GM19463 (cell line): ENCODE measurements at regions not wholly inside any gene's neighbourhood (a gene's known extent, or its start where the extent isn't known, plus 50 kb on each side); places are given as distances from the start of the nearest gene placed in this dataset.

Experiments
- ATAC-seq: cut with Tn5 transposase; IDR thresholded peaks from one replicate; pipeline ENCODE4 v1.9.1; 2021; ENCODE audit warnings: mild to moderate bottlenecking, moderate library complexity; ENCODE audit not compliant: unreplicated experiment

DNA sequence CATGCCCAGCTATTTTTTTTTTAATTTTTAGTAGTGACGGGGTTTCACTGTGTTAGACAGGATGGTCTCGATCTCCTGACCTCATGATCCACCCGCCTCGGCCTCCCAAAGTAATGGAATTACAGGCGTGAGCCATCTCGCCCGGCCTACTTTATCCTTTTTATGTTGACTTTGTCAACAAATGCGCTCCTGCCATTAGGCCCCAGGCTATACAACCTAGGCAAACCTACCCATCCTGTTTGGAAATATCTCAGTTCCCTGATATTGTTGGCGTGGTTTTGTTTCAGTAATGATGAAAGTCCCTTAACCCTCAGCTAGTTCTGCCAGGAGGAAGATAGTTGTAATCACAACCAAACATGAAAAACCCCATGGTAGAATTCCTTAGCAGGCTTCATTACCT lies 249.4 kb upstream of the SOX11 start:
- no peak for ATAC-seq

DNA sequence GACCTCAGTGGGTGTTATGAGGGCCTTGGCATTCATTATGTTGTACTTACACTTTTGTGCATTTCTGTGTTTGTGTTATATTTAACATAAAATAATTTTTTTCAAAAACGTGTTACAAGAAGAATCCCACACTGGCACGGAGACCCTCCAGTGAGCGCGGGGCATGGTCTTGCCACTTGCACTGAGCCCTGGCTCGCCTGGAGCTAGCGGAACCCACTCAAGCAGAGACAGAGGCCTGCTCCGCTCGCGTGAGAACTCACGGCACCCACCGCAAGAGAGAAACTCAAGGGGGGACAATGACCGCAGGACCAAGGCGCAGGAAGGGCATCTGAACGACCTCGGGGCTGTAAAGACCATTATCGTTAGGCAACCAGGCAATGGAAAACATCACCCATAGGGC lies 248.0 kb upstream of the SOX11 start:
- no peak for ATAC-seq

DNA sequence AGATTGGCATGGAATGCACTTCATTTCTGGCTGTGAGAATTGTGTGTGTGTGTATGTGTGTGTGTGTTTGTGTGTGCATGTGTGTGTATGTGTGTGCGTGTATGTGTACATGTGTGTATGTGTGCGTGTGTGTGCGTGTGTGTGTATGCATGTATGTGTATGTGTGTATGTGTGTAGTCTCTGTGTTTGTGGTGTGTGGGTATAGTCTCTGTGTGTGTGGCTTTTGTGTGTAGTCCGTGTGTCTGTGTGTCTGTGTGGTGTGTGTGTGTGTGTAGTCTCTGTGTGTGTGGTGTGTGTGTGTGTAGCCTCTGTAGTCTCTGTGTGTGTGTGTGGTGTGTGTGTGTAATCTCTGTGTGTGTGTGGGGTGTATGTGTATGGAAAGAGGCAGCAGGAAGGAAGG lies 247.3 kb upstream of the SOX11 start:
- no peak for ATAC-seq

DNA sequence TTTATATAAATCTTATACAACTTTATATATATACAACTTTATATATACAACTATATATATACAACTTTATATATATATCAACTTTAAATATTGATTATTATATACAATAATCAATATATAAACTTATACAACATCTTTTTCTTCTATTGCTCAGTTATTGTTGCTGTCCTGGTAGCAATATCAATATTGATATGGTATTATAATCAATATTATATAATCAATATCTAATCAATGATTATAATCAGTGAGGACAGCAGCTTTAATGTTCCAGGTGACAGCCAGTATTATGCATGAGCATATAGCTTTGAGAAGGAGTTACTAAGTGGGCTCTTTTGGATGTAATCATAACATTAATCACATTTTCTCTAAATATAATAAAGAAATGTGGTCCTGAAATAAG lies 242.3 kb upstream of the SOX11 start:
- no peak for ATAC-seq

GRCh38 chr2:5453220-5454050 lies 238.7 kb upstream of the SOX11 start:
- ATAC-seq = no peak

DNA sequence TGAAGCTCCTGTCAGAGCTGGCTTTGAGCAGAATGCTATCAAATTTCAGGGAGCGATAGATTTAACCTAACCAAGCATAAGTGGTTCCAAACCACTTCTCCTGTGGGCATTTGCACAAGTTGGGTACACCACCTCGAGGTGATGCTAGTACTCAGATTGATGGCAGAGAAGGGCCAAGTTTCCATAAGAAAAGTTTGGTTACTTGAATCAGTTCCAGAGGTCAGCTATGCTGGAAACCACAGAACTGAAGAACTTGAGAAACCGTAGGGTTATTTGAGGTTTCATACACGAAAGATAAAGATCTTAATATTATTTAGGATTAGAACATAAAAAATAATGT lies 238.2 kb upstream of the SOX11 start:
- no peak for ATAC-seq

- ATAC-seq = no peak
These were observed 233.1 kb upstream of the SOX11 start for GRCh38 chr2:5459041-5459440.

- ATAC-seq = no peak
These were observed 227.5 kb upstream of the SOX11 start for GRCh38 chr2:5464657-5465056.

GRCh38 chr2:5465859-5466258 lies 226.3 kb upstream of the SOX11 start:
- ATAC-seq = no peak

GRCh38 chr2:5467178-5467905 lies 224.8 kb upstream of the SOX11 start:
- ATAC-seq = no peak

- no peak for ATAC-seq
These were observed 219.5 kb upstream of the SOX11 start for GRCh38 chr2:5472673-5473072.

GRCh38 chr2:5473635-5474034 lies 218.5 kb upstream of the SOX11 start:
- ATAC-seq = no peak

- no peak for ATAC-seq
These were observed 217.5 kb upstream of the SOX11 start for GRCh38 chr2:5474716-5475115.

DNA sequence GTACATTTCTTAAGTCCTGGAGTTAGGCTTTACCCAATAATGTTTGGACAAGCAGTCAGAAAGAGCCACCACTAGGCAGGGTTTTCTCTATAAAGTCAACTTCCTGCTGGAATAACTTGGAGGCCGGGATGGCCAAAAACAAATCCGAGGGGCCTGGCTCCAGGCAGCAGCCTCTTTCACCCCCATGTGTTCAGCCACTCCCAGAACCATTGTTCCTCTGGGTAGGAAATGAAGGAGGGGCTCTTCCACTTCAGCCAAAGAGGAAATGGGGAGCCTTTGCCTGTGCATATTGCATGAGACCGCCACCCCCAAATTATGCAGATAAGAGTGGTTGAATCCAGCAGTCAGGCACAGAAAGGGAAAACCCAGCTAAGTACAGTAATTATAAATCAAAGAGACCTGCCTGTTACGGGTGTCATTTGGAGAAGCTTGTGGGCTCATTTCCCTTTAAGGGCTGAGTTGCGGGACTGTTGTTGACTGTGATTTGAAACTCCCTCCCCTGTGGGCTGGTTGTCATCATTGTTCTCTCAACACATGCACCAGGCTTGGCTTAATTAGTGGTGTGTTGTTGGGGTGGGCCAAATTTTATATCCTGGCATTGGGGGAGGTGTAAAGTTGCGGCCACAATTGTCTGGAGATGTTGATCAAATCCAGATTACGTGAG lies 212.8 kb upstream of the SOX11 start:
- no peak for ATAC-seq

DNA sequence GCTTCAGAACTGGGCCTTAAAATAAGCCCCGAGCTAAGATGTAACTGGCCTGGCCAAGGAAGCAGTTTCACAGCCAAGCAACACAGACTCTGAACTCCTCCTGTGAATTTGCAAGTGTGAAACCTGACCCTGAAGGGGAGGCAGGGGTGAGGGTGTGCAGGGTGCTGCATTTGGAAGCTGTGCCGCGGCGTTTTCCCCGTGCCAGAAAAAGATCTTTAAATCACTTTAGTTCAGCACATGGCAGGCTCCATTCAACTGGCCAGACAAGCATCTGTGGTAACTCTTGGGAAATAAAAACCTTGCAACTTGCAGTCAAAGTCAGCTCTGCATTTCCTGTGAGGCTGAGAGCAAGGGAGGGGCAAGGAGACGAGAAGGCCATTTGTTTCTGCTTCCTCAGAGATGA lies 209.3 kb upstream of the SOX11 start:
- ATAC-seq = no peak

DNA sequence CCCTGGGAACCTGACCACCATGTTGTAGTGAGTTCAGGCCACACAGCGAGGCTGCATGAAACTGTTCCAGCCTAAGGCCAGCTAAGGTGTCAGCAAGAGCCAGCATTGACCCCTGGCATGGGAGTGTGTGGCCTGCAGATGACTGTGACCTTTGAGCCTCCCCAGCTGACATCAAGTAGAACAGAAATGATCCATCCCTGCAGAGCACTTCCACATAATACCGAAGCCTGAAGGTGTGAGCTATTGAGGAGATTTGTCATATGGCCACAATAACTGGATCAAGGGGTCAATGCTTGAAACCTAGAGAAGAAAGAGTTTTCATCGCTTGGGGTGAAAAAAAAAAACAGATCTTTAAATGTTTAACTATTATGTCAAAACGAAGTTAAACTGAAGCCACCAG lies 207.3 kb upstream of the SOX11 start:
- no peak for ATAC-seq

DNA sequence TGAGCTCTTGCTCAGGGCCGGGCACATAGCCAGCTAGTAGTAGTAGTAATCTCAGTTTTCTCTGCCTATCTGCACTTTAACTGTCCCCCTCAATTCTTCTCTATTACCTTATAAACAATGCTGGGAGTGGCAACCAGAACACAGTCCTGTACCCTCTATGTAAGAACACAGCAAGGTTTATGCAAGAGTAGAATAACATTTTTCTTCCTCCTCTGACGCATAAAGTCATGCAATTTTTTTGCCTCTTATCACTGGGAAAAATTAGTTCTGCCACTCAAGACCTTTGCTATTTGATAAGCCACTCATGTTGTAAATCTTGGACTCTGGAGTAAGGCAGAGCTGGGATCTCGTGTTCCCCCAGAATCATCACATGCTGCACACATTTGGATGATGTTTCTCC lies 200.7 kb upstream of the SOX11 start:
- no peak for ATAC-seq

GRCh38 chr2:5493256-5493655 lies 198.9 kb upstream of the SOX11 start:
- ATAC-seq = no peak

- ATAC-seq = no peak
These were observed 198.0 kb upstream of the SOX11 start for GRCh38 chr2:5494212-5494611.

DNA sequence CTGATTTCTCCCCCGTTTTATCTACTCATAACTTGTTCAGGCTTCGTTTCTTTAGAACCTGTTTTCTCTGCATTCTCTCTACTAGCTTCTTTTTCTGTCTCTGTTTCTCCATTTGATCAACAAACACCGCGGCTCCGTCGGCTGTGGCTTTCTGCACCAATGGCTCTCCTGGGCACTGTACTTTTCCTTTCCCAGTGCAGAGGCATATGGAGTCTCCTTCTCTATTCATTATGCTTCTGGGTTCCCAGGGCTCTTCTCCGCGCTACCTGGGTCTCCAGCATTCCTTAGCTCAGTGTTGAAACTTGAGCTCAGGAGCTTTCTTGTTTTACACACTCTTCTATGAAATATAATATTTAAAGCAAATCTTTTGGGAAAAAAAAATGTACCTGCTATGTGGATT lies 196.6 kb upstream of the SOX11 start:
- ATAC-seq = no peak

- ATAC-seq = no peak
These were observed 194.3 kb upstream of the SOX11 start for GRCh38 chr2:5497874-5498273.

DNA sequence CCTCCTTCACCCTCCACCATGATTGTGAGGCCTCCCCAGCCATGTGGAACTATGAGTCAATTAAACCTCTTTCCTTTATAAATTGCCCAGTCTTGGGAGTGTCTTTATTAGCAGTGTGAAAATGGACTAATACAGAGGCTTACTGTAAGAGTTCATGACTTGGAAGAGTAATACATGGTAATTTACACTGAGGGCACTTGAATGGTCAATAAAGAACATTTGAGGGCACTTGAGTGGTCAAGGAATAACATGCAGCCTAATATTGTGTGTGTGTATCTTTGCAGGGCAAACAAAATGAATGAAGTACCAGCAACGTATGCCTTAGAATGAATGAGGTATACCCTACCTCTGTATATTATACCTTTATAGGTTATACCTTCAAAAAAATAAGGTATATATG lies 190.4 kb upstream of the SOX11 start:
- no peak for ATAC-seq
